ENCODE measurements at regions not wholly inside any gene's neighbourhood (a gene's known extent, or its start where the extent isn't known, plus 50 kb on each side); places are given as distances from the start of the nearest gene placed in this dataset.

DNA sequence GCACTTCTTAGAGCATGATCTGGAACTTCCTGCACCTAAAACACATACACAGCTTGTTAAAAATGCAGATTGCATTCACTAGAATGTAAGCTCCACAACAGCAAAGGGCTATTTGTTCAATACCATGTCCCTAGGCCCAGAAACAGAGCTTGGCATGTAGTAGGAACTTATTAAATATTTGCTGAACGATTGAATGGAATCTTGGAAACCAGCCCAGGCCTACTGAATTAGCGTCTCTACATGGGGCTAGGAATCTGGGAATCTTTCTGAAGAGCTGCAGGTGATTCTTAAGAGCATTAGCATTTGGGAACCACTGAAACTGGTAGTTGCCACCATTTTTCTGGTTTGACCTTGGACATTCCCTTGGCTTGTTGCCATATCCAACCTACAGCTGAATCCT, 234.1 kb downstream of the STIM2 start:
- TF ChIP-seq, protein P1, sequence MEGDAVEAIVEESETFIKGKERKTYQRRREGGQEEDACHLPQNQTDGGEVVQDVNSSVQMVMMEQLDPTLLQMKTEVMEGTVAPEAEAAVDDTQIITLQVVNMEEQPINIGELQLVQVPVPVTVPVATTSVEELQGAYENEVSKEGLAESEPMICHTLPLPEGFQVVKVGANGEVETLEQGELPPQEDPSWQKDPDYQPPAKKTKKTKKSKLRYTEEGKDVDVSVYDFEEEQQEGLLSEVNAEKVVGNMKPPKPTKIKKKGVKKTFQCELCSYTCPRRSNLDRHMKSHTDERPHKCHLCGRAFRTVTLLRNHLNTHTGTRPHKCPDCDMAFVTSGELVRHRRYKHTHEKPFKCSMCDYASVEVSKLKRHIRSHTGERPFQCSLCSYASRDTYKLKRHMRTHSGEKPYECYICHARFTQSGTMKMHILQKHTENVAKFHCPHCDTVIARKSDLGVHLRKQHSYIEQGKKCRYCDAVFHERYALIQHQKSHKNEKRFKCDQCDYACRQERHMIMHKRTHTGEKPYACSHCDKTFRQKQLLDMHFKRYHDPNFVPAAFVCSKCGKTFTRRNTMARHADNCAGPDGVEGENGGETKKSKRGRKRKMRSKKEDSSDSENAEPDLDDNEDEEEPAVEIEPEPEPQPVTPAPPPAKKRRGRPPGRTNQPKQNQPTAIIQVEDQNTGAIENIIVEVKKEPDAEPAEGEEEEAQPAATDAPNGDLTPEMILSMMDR (IDR thresholded peaks at IDR 0.05) = no peak
- TF ChIP-seq POLR2A (IDR thresholded peaks at IDR 0.05) = no peak
- no peak for DNase-seq
- H3K36me3 ChIP-seq = no peaks in the 10 kb centered on the region
- H3K27ac ChIP-seq = no peak overlapping the region
- no peaks in the 10 kb centered on the region for H3K9me3 ChIP-seq
- no peaks in the 10 kb centered on the region for H3K4me1 ChIP-seq
- no peaks in the 10 kb centered on the region for H3K27me3 ChIP-seq
- H3K4me3 ChIP-seq = no peak overlapping the region

DNA sequence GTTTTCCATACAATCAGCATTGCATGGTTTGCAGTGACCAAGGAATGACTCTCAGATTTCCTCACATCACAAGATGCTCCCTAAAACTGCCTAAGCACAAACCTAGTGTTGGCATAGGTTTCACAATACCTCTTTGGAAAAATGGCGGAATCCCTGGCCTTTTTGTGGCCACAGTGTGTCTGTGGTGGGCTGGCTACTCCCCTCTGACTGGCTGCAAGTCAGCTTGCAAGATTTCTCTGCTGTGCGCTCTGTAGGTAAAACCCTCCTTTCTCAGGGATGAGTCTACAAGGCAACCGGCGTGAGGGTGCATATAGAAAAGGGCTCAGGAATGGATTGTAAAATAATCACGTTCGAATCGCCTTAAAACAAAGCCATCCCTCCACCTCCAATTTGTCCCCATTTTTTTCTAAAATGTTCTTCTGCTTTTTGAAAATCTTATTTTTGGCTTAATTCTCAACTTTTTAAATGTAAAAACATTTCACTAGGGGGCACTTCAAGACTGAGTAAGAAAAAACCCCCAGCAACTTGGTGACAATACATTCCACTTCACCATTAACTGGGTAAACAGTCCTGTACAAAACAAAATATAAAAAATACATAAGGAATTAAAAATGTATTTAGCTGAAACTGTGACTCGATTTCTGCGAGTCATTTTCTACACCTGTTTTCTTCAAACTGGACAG, 235.6 kb downstream of the STIM2 start:
- TF ChIP-seq, protein P1 (IDR thresholded peaks at IDR 0.05) = no peak
- TF ChIP-seq POLR2A (IDR thresholded peaks at IDR 0.05) = no peak
- Histone ChIP-seq H3K4me3 (no peak overlapping the region), H3K4me1 (no peaks in the 10 kb centered on the region), H3K27me3 (no peaks in the 10 kb centered on the region), H3K9me3 (no peaks in the 10 kb centered on the region), H3K27ac (no peak overlapping the region), H3K36me3 (no peaks in the 10 kb centered on the region)
- DNase-seq = no peak

DNA sequence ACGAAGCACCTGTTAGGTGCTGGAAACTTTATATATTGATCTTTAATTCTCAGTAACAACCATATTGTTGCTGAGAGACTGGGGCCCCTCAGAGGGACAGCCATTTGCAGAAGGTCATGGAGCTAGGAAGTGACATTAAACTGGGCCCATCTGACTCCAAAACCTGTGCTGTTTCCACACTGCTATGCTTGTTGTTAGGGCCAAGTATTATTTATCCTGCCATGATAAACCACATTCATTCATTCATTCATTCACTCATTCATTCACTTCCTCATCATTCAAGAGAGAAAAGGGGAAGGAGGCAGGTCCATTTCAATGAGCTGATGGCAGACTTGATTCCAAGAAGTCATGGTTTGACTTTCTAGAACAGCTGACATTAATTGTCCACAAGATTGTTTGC, 237.4 kb downstream of the STIM2 start:
- no peak for DNase-seq
- H3K27ac ChIP-seq = no peak overlapping the region
- no peaks in the 10 kb centered on the region for H3K9me3 ChIP-seq
- TF ChIP-seq POLR2A (IDR thresholded peaks at IDR 0.05) = no peak
- TF ChIP-seq, protein P1 (IDR thresholded peaks at IDR 0.05) = no peak
- H3K4me3 ChIP-seq = no peak overlapping the region
- no peaks in the 10 kb centered on the region for H3K27me3 ChIP-seq
- H3K4me1 ChIP-seq = no peaks in the 10 kb centered on the region
- no peaks in the 10 kb centered on the region for H3K36me3 ChIP-seq

DNA sequence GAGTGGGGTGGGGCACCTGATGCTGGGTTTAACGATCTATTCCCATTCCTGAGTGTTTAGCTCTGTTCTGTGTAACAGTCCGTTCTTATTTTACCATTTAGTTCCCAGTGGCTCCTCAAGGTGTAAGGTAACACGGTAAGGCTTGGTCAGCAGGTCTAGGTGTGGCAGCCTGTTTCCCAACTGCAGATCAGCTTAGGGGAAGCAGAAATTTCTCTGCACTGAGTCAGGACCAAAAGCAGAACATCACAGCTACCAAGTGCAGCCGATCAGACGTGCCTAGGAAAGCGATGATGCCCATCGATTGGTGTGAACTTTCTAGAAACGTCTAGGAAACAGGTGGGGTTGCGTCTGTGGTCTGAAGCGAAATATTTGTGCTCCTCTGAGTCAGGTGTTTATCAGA, 240.1 kb downstream of the STIM2 start:
- no peak overlapping the region for H3K27ac ChIP-seq
- DNase-seq = no peak

DNA sequence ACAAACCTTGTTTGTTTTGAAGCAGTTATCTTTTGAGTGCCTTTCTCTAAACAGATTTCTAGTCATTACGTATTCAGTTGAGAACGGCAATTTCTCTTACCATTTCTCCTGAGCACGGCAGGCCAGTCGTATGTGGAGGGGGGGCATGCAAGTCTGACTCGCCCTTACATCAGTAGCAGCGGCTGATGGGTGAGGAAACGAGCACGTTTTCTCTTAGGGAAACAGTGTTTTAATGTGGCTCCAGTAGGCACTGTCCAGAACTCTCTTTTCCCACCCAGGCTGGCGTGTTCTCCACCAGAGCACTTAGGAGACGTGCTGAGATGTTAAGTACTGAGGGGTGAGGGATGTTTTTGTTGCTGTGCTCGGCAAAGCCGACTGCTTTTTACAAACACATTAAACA, 240.5 kb downstream of the STIM2 start:
- DNase-seq = no peak
- no peak overlapping the region for H3K4me3 ChIP-seq
- no peaks in the 10 kb centered on the region for H3K36me3 ChIP-seq
- H3K27me3 ChIP-seq = no peaks in the 10 kb centered on the region
- TF ChIP-seq, protein P1 (IDR thresholded peaks at IDR 0.05) = no peak
- TF ChIP-seq POLR2A (IDR thresholded peaks at IDR 0.05) = no peak
- H3K4me1 ChIP-seq = no peaks in the 10 kb centered on the region
- no peaks in the 10 kb centered on the region for H3K9me3 ChIP-seq
- no peak overlapping the region for H3K27ac ChIP-seq

More for the DNA sequence above, 240.1 kb downstream of the STIM2 start:
- no peak overlapping the region for H3K4me3 ChIP-seq
- TF ChIP-seq POLR2A (IDR thresholded peaks at IDR 0.05) = no peak
- TF ChIP-seq, protein P1 (IDR thresholded peaks at IDR 0.05) = no peak
- H3K4me1 ChIP-seq = no peaks in the 10 kb centered on the region
- H3K9me3 ChIP-seq = no peaks in the 10 kb centered on the region
- no peaks in the 10 kb centered on the region for H3K27me3 ChIP-seq
- H3K36me3 ChIP-seq = no peaks in the 10 kb centered on the region

DNA sequence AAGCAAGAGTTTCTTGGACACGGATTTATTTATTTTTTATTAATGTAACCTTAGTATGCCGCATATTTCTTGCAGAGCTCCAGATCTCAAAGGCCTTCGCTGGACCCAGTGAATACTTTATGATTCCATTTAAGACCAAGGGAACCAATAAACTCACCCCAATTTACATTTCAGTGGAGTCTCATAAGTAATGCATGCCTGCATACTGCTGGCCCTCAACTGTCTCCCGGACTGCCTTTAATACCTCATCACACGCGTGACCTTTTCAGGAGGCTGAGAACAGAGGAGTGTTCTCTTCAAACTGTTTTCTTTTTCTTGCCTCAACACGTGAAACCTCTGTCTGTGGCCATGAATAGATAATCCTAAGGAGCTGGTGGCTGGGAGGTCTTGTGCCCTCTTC, 240.9 kb downstream of the STIM2 start:
- Histone ChIP-seq H3K36me3 (no peaks in the 10 kb centered on the region), H3K27ac (no peak overlapping the region), H3K4me3 (no peak overlapping the region)

More for the DNA sequence above, 240.9 kb downstream of the STIM2 start:
- Histone ChIP-seq H3K4me1 (no peaks in the 10 kb centered on the region), H3K9me3 (no peaks in the 10 kb centered on the region), H3K27me3 (no peaks in the 10 kb centered on the region)
- TF ChIP-seq, protein P1 (IDR thresholded peaks at IDR 0.05) = no peak
- TF ChIP-seq POLR2A (IDR thresholded peaks at IDR 0.05) = no peak
- no peak for DNase-seq
